ENCODE measurements at regions not wholly inside any gene's neighbourhood (a gene's known extent, or its start where the extent isn't known, plus 50 kb on each side); places are given as distances from the start of the nearest gene placed in this dataset.

DNA sequence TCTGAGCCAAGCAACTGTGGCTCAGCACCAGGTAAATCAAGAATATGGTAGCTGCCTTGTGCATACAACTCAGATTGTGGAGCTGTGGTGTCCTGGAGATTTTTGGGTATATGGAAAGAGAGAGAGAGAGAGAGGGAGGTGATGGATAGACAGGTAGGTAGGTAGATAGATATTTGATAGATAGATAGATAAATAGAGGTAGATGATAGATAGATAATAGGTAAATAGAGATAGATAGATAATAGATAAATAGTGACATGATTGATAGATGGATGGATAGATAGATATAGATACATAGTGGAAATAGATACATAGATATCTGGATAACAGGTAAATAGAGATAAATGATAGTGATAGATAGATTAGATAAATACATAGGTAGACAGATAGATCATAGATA lies 206.3 kb downstream of the KLF6 start:
- TF ChIP-seq POLR2A (IDR thresholded peaks at IDR 0.05; ENCODE audit: low read depth, low read length): no peak
- TF ChIP-seq POLR2AphosphoS5 (IDR thresholded peaks at IDR 0.05; ENCODE audit: low read depth, low read length): no peak
- no peak for TF ChIP-seq TAF1 (IDR thresholded peaks at IDR 0.05; ENCODE audit: borderline replicate concordance, low read depth, low read length)

Data from GM12892 (cell line).